ENCODE measurements at regions not wholly inside any gene's neighbourhood (a gene's known extent, or its start where the extent isn't known, plus 50 kb on each side); places are given as distances from the start of the nearest gene placed in this dataset.

DNA sequence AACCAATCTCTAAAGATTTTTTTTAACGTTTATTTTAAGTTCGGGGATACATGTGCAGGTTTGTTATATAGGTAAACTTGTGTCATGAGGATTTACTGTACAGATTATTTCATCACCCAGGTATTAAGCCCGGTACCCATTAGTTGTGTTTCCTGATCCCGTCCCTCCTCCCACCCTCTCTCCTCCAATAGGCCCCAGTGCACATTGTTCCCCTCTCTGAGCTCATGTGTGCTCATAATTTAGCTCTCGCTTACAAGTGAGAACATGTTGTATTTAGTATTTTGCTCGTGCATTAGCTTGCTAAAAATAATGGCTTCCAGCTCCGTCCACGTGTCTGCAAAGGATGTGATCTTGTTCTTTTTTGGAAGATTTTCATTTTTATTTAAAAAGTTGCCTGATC, 2309.4 kb upstream of the AGA start:
- DNase-seq = no peak

DNA sequence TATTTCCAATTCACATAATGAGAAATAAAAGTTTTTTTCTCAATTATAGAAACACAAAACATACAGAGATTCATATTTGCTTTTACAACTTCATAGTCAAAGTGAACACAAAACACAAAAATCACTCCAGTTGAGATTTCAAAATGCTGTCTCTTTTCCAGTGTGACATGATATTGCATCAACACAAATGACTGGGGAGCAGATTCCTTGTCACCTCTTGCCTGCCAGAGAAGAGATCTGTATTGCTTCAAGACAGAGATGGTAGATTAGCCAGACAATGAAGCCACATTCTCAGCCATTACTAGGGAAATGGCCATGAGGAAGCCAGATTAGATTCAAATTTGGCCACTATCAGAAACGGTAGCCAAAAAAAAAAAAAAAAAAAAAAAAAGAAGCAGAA, 2313.1 kb upstream of the AGA start:
- no peak for DNase-seq

DNA sequence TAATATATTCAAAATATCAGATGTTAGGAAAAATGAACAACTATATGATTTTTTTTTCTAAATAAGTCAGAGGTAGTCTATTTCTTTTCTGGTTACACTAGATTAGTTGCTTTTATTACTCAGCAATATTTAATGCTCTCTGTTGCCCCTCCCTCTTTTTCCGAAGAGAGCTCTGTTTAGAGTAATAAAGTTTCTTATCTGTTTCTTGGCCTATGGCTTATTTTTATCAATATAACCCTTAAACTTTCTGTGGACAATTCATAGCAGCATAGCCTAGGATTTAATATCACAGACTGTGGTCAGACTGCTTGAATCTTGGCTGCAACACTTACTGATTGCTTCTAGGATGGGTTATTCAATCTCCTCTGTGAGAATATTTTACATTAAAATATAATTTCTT, 2315.4 kb upstream of the AGA start:
- DNase-seq = no peak

GRCh38 chr4:179762840-179763239, 2320.6 kb upstream of the AGA start:
- DNase-seq = no peak

DNA sequence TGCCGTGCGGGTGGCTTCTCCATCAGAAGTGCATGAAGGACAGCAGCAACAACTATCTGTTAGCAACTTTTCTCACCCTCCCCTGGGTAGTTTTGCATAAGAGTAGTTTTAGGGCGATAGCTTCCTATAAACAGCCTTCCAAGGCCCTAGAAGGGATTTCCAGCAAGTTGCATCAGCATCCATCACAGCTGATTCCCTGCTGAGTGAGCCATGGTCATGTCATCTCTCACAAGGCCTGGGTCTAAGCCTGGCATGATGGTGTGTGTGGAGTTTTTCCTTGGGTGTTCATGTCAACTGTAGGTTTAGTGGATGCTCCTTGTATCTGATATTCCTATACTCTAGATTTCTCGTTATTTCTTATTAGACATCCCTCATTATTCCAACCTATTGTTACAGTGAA, 2324.7 kb upstream of the AGA start:
- DNase-seq = no peak

DNA sequence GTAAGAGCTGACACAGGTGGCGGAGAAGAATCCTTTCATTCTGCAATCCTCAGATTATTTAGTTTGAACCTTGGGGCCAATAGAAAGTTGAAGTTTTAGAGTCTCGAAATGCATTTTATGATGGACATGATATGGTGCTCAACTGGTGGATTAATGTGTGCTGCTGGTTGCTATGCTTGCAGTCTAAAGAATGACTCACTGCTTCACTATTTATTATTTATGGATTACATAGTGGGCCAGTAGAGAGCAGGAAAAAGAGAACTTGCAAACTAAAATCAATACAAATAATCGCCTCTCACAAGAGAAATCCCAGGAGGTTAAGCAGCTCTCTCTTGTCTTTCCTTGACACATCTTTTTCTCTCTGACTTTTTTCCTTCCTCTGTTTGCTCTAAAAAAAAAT, 2326.8 kb upstream of the AGA start:
- no peak for DNase-seq

- no peak for DNase-seq
These were observed 2355.5 kb upstream of the AGA start for GRCh38 chr4:179797738-179798137.

DNA sequence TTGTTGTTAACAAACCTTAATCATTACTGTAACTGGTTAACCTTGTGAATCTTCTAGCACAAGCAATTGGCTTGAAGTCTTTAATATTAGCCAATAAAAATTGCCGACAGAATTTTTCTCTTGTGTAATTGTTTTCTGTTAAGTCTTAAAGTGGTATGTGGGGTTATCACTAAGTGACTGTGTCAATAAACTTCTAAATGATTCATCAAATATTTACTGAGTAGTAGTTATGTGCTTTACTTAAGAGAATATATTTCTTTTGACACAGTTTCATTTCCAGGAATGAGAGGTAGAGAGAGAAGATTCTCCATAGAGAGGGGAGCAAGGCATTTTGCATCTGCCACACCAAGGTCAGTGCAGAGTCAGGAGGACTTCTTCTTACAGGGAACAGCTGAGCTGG, 2361.6 kb upstream of the AGA start:
- DNase-seq = no peak

DNA sequence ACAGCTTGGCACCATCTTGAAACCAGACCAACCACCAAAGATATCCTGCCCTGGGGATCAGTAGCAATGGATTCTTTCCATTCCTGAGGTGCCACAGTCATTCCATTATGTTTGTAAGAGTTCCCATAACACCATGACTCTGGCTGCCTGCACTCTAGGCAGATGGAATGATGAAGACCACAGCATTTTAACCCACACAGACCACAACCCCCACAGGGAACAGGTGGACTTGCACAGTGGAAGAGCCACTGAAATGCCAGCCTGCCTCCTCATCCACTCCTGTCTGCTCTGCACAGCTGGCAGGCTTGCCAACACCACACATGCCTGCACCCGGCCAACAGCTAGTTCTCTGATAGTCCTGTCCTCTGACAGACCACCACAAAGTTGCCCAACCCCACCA, 2362.2 kb upstream of the AGA start:
- DNase-seq = no peak

GRCh38 chr4:179817317-179817716, 2375.1 kb upstream of the AGA start:
- DNase-seq = no peak

DNA sequence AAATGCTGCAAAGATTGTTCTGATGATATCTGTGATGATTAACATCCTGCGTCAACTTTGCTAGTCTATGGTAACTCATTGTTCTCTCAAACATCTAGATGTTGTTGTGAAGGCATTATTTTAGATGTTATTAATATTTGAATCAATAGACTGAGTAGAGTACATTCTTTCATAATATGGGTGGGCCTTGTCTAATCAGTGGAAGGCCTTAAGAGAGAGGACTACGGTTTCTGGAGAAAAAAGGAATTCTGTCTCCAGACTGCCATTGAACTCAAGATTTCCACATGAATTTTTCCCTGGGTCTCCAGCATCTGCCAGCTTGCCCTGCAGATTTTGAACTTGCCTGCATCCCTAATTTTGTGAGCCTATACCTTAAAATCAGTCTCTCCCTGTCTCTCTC, 2381.1 kb upstream of the AGA start:
- DNase-seq = no peak

DNA sequence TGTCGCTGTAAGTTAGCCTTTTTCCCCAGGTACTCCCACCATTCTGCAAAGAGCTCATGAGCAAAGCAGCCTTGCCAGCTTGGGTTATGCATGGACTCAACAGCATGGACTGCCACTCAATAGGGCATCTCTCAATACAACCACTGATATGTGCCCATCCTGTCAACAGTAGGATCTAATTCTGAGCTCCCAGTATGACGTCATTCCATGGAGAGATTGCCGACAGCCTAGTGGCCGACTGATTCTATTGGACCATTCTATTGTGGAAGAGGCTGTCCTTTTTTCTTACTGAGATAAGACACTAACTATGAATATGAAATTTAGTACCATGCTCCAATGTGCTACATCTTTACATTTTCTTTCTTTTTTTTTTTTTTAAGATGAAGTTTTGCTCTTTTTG, 2389.0 kb upstream of the AGA start:
- no peak for DNase-seq

- DNase-seq = no peak
These were observed 2394.2 kb upstream of the AGA start for GRCh38 chr4:179836179-179837075.

DNA sequence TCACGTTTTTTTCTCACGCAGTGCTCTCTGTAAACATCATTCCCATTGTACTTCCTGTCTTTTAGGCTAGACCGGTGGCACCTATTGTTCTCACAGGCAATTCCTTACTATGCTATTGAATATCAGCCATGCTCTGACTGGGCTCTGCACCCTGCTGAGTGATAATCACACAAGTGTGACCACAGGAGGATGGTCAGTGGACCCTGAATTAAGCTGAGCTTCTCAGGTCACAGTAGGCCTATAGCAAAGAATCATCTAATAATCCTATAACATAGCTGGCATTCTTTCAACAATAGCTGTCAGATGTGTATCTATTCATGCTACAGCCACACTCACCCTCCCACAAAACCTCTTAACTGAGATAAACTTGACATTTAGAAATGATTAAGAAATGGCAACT, 2399.8 kb upstream of the TENM3 start:
- no peak for DNase-seq

- no peak for DNase-seq
These were observed 2387.7 kb upstream of the TENM3 start for GRCh38 chr4:179855469-179855868.

DNA sequence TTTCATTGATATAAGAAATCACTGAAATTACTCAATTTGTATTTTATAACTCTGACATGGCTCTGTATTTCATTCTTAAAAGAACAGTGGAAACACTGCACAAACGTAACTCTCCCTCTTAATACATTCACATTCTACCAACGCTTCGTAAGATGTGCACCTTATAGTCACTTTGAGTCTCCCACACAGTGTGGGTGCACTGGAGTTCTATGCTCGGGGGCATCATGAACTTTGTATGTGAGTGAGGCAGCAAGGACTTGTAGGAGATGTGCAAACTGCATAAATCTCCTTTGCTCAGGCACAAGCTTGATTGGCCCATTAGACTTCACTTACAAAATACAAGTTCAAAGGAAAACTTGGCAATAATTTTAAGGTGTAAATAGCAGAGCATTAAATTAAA, 2385.0 kb upstream of the TENM3 start:
- DNase-seq = no peak

GRCh38 chr4:179867300-179867878, 2375.8 kb upstream of the TENM3 start:
- no peak for DNase-seq

DNA sequence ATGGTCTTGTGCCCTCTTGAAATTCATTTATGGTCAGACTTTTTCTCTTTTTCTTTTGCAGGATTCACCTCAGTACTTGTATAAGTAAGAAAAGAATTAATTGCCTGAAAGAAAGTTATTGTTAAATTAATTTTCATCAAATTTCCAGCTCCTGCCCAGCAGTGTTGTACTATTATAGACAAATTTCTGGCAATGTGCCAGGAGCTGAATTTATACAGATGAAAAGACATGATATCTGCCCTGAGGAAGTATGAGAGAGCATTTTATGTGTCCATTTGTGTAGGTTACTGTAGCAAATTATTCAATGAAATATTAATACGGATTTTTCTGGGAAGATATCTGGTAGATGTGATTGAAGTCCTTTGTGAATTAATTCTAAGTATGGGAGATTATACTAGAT, 2371.5 kb upstream of the TENM3 start:
- DNase-seq = no peak

DNA sequence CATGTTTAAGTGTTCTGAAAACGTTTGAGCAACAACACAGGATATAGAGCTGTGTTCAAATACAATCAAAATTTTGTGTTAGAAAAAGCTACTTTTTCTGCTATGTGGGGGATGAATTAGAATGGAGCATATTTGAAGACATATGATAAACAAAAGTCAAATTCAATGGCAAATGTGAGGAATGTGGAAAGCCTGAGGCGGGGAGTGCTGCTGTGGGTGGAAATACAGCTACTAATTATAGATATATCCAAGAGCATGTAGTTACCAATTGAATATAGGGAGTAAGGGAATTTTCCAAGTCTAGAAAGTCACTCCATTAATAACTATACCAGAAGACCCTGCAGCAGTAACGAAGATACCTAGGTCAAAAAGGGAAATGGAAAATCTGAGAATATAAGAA, 2370.4 kb upstream of the TENM3 start:
- no peak for DNase-seq

DNA sequence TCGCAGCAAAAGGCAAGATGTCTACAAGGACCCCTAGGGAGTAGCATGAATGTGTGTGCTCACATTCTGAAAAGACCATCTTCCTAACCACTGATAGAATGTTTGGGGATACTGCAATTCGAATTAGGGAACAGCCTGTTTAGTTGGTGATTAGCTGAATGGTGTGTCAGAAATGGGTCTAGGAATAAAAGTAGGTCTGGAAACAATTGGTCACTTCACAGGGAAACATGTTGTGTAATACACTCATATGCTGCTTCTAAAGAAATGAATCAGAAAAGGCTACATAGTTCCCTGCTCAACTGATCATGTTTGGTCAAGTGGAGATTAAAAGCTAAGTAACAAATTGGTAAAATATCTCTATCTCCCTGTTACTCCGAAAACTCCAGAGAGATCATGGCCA, 2362.4 kb upstream of the TENM3 start:
- no peak for DNase-seq

DNA sequence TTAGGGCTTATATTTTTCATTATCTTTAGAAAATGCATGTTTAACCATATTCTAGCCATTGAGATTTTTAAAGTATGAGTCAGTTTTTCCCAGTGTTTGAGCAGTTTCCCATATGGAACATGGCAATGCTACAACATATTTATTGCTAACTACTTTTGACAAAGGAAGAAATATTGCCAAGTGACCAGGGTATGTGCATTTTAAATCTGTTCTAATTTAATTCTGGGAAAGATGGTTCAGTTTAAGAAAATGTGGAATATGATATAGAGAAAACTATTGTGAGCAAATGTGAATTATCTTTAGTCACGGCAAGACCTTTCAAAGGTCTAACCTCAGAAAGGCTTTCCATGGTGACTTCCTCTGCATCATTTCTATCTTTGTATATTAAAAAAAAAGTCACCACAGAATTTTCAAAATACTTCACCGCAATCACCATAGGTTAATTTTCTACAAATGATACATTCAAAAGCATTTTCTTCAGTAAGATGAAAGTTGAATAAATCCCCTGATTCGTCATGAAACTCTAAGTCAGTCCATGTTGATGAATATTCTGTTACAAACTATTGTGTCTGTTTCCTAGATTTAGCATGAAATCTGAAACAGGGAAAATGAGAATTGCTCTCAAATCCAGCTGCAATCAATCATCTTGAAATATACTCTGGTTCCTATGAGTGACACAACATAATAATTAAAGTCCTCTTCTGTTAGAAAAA, 2349.0 kb upstream of the TENM3 start:
- DNase-seq = no peak

DNA sequence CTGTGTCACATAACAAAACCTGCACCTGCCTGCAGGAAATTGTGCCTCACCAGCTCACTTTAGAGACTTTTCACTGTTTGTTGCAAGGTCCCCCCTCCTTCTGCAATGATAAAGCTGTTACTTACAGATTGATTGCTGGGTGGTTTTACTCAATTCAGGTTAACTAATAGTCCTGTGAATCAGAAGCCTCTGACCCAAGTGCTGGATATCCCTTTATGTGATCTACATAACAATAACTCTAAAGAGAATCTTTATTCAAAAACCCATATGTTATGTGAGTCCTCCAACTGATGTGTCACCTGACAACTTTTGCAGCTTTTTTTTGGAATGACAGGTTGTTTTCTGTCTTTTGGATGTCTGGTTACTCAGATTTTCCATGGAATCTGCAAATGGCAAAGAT, 2323.6 kb upstream of the TENM3 start:
- no peak for DNase-seq

DNA sequence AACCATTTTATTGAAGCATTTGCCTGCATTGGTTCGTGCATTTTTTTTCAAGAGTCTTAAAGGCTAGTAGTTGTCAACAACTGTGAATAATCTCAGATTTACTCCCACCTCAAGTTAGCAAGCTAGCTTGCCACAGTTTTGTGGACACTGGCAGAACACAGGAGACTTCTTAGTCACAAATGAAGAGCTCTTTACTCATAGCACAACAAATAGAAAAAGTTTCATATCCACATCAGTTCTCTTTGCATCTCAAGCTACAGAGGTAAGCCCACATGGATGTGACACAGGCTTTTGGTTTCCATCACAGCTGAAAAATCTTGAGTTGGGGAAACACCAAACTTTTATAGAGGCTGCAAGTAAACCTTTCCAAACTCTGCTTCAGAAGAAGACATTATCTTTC, 2315.7 kb upstream of the TENM3 start:
- no peak for DNase-seq

- no peak for DNase-seq
These were observed 2301.3 kb upstream of the TENM3 start for GRCh38 chr4:179941911-179942310.
